IMR-90 (cell line): ENCODE measurements at regions not wholly inside any gene's neighbourhood (a gene's known extent, or its start where the extent isn't known, plus 50 kb on each side); places are given as distances from the start of the nearest gene placed in this dataset.

Experiments used
- ATAC-seq: fragments of 200-7000 bp; cut with Tn5 transposase; 2 replicates; pipeline ENCODE4 v1.9.1; 2020; ENCODE audit warnings: low read depth, mild to moderate bottlenecking, moderate library complexity
- BruUV-seq: library from RNA; stranded (reverse); fragments of 400-500 nt; replicated peaks from 2 replicates; lab custom pipeline; 2021; lab: Mats Ljungman, UMichigan
- CTCF ChIA-PET: fragments of 300-600 bp; formaldehyde crosslinking; extraction: SDS; loops from one replicate; lab custom pipeline; 2021; ENCODE audit warnings: antibody characterized with exemption; lab: Yijun Ruan, JAX
- POLR2A ChIA-PET: fragments of 300-600 bp; sonication (Branson Sonifier 250); formaldehyde crosslinking; loops from one replicate; lab custom pipeline; 2022; ENCODE audit warnings: antibody characterized with exemption; ENCODE audit not compliant: unreplicated experiment; lab: Charles Lee
- DNase-seq: peaks from one replicate; pipeline ENCODE4 v3.0.0; 2013
- H2AFZ ChIP-seq: replicated peaks from 2 replicates; pipeline ENCODE3; 2013; ENCODE audit warnings: low read length, mild to moderate bottlenecking; ENCODE audit not compliant: poor library complexity
- H2AK5ac ChIP-seq: 2 replicates; pipeline ENCODE4 v1.6.1; 2013; ENCODE audit warnings: low read depth, low read length, inconsistent platforms
- H2AK9ac ChIP-seq: replicated peaks from 2 replicates; pipeline ENCODE3; 2013; ENCODE audit warnings: mild to moderate bottlenecking, low read depth, low read length, moderate library complexity; ENCODE audit not compliant: poor library complexity
- H2BK120ac ChIP-seq: 2 replicates; pipeline ENCODE4 v1.6.1; 2013; ENCODE audit warnings: low read depth, low read length, inconsistent platforms
- H2BK15ac ChIP-seq: 3 replicates; pipeline ENCODE4 v1.6.1; 2013; ENCODE audit warnings: low read depth, low read length, inconsistent platforms
- H2BK20ac ChIP-seq: 2 replicates; pipeline ENCODE4 v1.6.1; 2013; ENCODE audit warnings: low read depth, mild to moderate bottlenecking, inconsistent platforms, low read length, moderate library complexity
- H2BK5ac ChIP-seq: 2 replicates; pipeline ENCODE4 v1.6.1; 2013; ENCODE audit warnings: mild to moderate bottlenecking, low read depth, low read length, inconsistent platforms; ENCODE audit not compliant: poor library complexity, severe bottlenecking
- H3K14ac ChIP-seq: replicated peaks from 2 replicates; pipeline ENCODE4 v1.6.1; 2013; ENCODE audit warnings: low read depth, low read length, inconsistent platforms
- H3K18ac ChIP-seq: 2 replicates; pipeline ENCODE4 v1.6.1; 2013; ENCODE audit warnings: low read depth, low read length, control low read depth
- H3K23ac ChIP-seq: 2 replicates; pipeline ENCODE4 v1.6.1; 2013; ENCODE audit warnings: low read depth, low read length, inconsistent platforms
- H3K27ac ChIP-seq: 2 replicates; pipeline ENCODE4 v1.5.1; 2013; ENCODE audit warnings: mild to moderate bottlenecking, control low read depth, low read length; ENCODE audit not compliant: insufficient read depth
- H3K27me3 ChIP-seq: 2 replicates; pipeline ENCODE4 v1.6.1; 2013; ENCODE audit warnings: low read length; ENCODE audit not compliant: control insufficient read depth, insufficient read depth
- H3K36me3 ChIP-seq: 2 replicates; pipeline ENCODE4 v1.6.1; 2013; ENCODE audit warnings: low read length, mixed read lengths; ENCODE audit not compliant: control insufficient read depth, insufficient read depth
- H3K4ac ChIP-seq: 2 replicates; pipeline ENCODE4 v1.6.1; 2013; ENCODE audit warnings: low read depth, low read length, inconsistent platforms
- H3K4me1 ChIP-seq: 2 replicates; pipeline ENCODE4 v1.6.1; 2013; ENCODE audit warnings: low read length, mixed read lengths; ENCODE audit not compliant: control insufficient read depth, insufficient read depth
- H3K4me2 ChIP-seq: 2 replicates; pipeline ENCODE4 v1.6.1; 2013; ENCODE audit warnings: low read depth, mild to moderate bottlenecking, control low read depth, low read length, moderate library complexity
- H3K4me3 ChIP-seq: 2 replicates; pipeline ENCODE4 v1.5.1; 2013; ENCODE audit warnings: low read depth, mild to moderate bottlenecking, control low read depth, low read length, moderate library complexity; ENCODE audit not compliant: insufficient read depth
- H3K56ac ChIP-seq: 2 replicates; pipeline ENCODE4 v1.6.1; 2013; ENCODE audit warnings: low read length, inconsistent platforms; ENCODE audit not compliant: insufficient read depth; ENCODE audit errors: extremely low read depth
- H3K79me1 ChIP-seq, 2 experiments: 2 replicates each; pipeline ENCODE4 v1.6.1; 2013; ENCODE audit warnings: low read length in 2 of 2, inconsistent platforms in 1 of 2, low read depth in 1 of 2
- H3K9ac ChIP-seq: 2 replicates; pipeline ENCODE4 v1.6.1; 2013; ENCODE audit warnings: low read depth, low read length, control low read depth
- H3K9me1 ChIP-seq: 2 replicates; pipeline ENCODE4 v1.6.1; 2013; ENCODE audit warnings: low read length, inconsistent platforms; ENCODE audit not compliant: insufficient read depth
- H3K9me3 ChIP-seq: 2 replicates; pipeline ENCODE4 v1.6.1; 2013; ENCODE audit warnings: low read length; ENCODE audit not compliant: control insufficient read depth, insufficient read depth
- H4K20me1 ChIP-seq: 2 replicates; pipeline ENCODE4 v1.6.1; 2013; ENCODE audit warnings: low read length, inconsistent platforms; ENCODE audit not compliant: insufficient read depth
- H4K5ac ChIP-seq: 2 replicates; pipeline ENCODE4 v1.6.1; 2013; ENCODE audit warnings: mild to moderate bottlenecking, low read depth, low read length, control low read depth
- H4K8ac ChIP-seq, 2 experiments: 2 replicates each; pipeline ENCODE4 v1.6.1; 2013; ENCODE audit warnings: low read depth in 2 of 2, low read length in 2 of 2, control low read depth in 1 of 2, inconsistent platforms in 1 of 2
- H4K91ac ChIP-seq: 2 replicates; pipeline ENCODE4 v1.6.1; 2013; ENCODE audit warnings: low read depth, low read length, inconsistent platforms; ENCODE audit not compliant: insufficient read depth
- CEBPB ChIP-seq: IDR thresholded peaks from 2 replicates; pipeline ENCODE4 v1.6.1; 2012; ENCODE audit warnings: low read depth, low read length, improper control_type of control experiment
- WGBS, 2 experiments: methylation state at CpG; one replicate each; pipeline versions ENCODE4 v1.1.5 to v1.1.7; 2013; ENCODE audit warnings: missing lambda C conversion rate in 2 of 2; ENCODE audit not compliant: insufficient read length in 1 of 2; ENCODE audit errors: extremely low coverage in 2 of 2; 5-methylcytosine and 5-hydroxymethylcytosine counted together
- dilution Hi-C: fragments of 300-500 bp; cut with HindIII; formaldehyde crosslinking; loops from one replicate; pipeline ENCODE4 v1.14.3; 2018; ENCODE audit warnings: low sequenced_read_pairs; ENCODE audit not compliant: unreplicated experiment
- in situ Hi-C: fragments of 300-500 bp; cut with MboI; formaldehyde crosslinking; loops from 3 replicates; pipeline ENCODE4 v1.14.3; 2019; ENCODE audit warnings: low sequenced_read_pairs, inconsistent platforms, mixed read lengths
- intact Hi-C: fragments of 100-400 bp; cut with micrococcal nuclease; formaldehyde crosslinking; loops from 2 replicates; pipeline ENCODE4 v1.10.0; 2022
- TF ChIP-seq, protein P1 (sequence below): fragments of 150-350 bp; IDR thresholded peaks from 2 replicates; pipeline ENCODE4 v1.6.1; 2017; ENCODE audit warnings: mild to moderate bottlenecking, antibody characterized with exemption, low read length, low read depth

DNA sequence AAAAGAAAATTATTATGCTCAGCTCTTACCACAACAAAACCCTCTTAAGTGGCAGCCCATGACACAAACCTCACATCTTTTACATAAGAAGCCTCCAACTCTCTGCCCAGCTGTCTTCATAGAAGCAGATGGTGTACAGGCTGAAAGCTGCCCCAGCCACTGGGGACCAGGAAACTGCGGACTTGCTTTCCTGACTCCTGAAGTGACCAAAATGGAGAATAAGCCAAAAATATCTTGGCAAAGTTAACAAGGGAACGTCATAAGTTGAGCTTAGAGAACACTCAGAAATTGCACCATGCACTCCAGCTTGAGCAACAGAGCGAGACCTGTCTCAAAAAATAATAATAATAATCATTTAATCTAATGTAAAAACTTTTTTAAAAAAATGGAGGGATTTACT lies 160.3 kb upstream of the CDYL start:
- TF ChIP-seq, protein P1, sequence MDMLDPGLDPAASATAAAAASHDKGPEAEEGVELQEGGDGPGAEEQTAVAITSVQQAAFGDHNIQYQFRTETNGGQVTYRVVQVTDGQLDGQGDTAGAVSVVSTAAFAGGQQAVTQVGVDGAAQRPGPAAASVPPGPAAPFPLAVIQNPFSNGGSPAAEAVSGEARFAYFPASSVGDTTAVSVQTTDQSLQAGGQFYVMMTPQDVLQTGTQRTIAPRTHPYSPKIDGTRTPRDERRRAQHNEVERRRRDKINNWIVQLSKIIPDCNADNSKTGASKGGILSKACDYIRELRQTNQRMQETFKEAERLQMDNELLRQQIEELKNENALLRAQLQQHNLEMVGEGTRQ = no peak
- peak; percentile 33; the same call in 1 of the 2 replicates for TF ChIP-seq CEBPB
- H3K4ac ChIP-seq = no peak overlapping the region
- POLR2A ChIA-PET = no interaction called here
- H3K9me1 ChIP-seq = 0 out of 2 replicates have a peak, but pooled peaks cover 3% of the 10 kb centered on the region
- no peak overlapping the region for H2BK5ac ChIP-seq
- no peaks in the 10 kb centered on the region for H4K20me1 ChIP-seq
- H2AFZ ChIP-seq = no peak overlapping the region
- intact Hi-C loops (no loop called here), dilution Hi-C loops (no loop called here), in situ Hi-C loops (no loop called here)
- no CpG with 5 or more reads among the region's 3 CpGs for WGBS, 2 experiments
- 0 out of 2 replicates have a peak overlapping the region, but pooled peaks have one; percentile 36 for H3K14ac ChIP-seq
- no peak overlapping the region for H2BK120ac ChIP-seq
- H4K5ac ChIP-seq = no peak overlapping the region
- no peak overlapping the region for H3K4me2 ChIP-seq
- peaks cover 4% of the 10 kb centered on the region; the same call in 1 of the 2 replicates for H3K4me1 ChIP-seq
- no peak overlapping the region for H2BK20ac ChIP-seq
- H3K18ac ChIP-seq = no peak overlapping the region
- H3K36me3 ChIP-seq = no peaks in the 10 kb centered on the region
- ATAC-seq (no peak), DNase-seq (peak; percentile 57)
- no peaks in the 10 kb centered on the region for H3K79me1 ChIP-seq
- H2BK15ac ChIP-seq = no peak overlapping the region
- no peak overlapping the region for H2AK5ac ChIP-seq
- H3K23ac ChIP-seq = no peak overlapping the region
- no peak overlapping the region for H4K8ac ChIP-seq
- H3K56ac ChIP-seq = no peak overlapping the region
- H3K27me3 ChIP-seq = no peaks in the 10 kb centered on the region
- H3K9ac ChIP-seq = no peak overlapping the region
- no peak overlapping the region for H3K27ac ChIP-seq
- H3K9me3 ChIP-seq = no peaks in the 10 kb centered on the region
- H3K4me3 ChIP-seq = no peak overlapping the region
- H4K91ac ChIP-seq = no peak overlapping the region
- H2AK9ac ChIP-seq = no peak overlapping the region
- BruUV-seq = no TSS peak
- CTCF ChIA-PET = interaction anchor here (0.5 to 1.2 kb wide), 2 partner anchors 8 to 557 kb away, joined by 3 to 5 read pairs; no protein-coding TSS in a partner anchor
